ENCODE measurements at regions not wholly inside any gene's neighbourhood (a gene's known extent, or its start where the extent isn't known, plus 50 kb on each side); places are given as distances from the start of the nearest gene placed in this dataset.

- TF ChIP-seq, protein P1, sequence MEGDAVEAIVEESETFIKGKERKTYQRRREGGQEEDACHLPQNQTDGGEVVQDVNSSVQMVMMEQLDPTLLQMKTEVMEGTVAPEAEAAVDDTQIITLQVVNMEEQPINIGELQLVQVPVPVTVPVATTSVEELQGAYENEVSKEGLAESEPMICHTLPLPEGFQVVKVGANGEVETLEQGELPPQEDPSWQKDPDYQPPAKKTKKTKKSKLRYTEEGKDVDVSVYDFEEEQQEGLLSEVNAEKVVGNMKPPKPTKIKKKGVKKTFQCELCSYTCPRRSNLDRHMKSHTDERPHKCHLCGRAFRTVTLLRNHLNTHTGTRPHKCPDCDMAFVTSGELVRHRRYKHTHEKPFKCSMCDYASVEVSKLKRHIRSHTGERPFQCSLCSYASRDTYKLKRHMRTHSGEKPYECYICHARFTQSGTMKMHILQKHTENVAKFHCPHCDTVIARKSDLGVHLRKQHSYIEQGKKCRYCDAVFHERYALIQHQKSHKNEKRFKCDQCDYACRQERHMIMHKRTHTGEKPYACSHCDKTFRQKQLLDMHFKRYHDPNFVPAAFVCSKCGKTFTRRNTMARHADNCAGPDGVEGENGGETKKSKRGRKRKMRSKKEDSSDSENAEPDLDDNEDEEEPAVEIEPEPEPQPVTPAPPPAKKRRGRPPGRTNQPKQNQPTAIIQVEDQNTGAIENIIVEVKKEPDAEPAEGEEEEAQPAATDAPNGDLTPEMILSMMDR (IDR thresholded peaks at IDR 0.05) = no peak
- TF ChIP-seq EZH2 (IDR thresholded peaks at IDR 0.05; ENCODE audit: borderline replicate concordance, insufficient read depth, low read depth, low read length, poor library complexity, severe bottlenecking) = no peak
Measured at GRCh38 chr5:74994826-74995225, 57.5 kb downstream of the GCNT4 start.
